ENCODE measurements at regions not wholly inside any gene's neighbourhood (a gene's known extent, or its start where the extent isn't known, plus 50 kb on each side); places are given as distances from the start of the nearest gene placed in this dataset.

DNA sequence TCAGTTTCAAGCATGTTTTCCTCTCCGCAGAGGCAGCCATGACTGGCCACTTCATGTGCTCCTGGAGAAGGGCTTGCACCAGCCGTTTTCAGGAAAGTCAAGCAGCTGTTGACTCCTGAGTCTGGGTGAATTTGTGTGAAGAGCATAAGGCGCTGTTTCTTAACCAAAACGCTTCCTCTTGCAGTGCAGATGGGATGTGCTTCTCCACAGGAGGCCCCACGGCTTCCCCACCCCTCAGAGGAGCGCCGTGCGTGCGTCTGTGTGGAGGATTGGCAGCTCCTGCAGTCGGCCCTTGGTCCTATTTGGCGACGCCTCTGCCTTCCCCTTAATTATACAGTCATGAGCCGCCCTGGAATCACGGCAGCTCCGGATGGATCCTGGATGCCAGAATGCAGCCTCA is 54.1 kb upstream of the B3GAT1 start:
- DNase-seq = no peak

DNA sequence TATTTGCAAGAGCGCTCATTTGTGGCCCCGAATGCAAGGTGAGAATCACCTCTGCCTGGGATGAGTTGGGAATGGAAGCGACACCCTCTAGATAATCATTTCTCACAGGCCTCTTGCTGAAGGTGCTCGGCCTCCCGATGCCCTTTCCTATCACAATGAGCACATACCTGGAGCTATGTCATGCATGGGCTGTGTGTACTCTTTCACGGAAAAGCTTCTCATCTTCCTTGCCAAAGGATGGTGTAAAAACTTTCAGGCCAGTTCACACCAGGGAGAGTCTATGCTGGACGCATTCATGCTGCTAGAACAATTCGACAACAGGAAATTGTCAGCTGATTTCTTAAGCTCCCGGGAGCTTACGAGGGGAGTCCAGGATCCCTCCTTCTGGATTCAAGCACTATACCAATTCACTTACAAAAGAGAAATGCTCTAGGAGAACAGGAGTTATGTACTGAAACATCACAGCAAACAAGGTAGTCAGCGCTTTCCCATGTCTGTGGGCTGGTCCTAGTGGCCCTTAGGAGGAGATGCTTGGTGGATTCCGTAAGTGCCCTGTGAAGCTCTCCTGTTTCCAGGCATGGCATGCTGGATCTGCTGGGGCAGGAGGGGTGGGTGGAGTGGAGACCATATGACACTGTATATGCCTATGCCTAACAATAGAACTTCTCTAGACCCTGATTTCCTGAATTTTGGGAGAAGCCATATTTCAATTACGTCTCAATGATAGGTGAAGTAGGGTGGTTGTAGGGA is 53.1 kb upstream of the B3GAT1 start:
- no peak for DNase-seq

GRCh38 chr11:134464196-134464595 is 52.2 kb upstream of the B3GAT1 start:
- no peak for DNase-seq

GRCh38 chr11:134463716-134464115 is 51.7 kb upstream of the B3GAT1 start:
- no peak for DNase-seq

All from central memory CD4-positive, alpha-beta T cell (primary cell).